ENCODE measurements at regions not wholly inside any gene's neighbourhood (a gene's known extent, or its start where the extent isn't known, plus 50 kb on each side); places are given as distances from the start of the nearest gene placed in this dataset.
"Not testable (repeated sequence)": the region's sequence is repeated elsewhere in the genome, so short reads cannot be mapped to it uniquely, and the experiment has no call there.

- DNase-seq = not testable (repeated sequence)
Observed at GRCh38 chr7:153410997-153411642, 641.1 kb upstream of the DPP6 start.

- not testable (repeated sequence) for DNase-seq
Observed at GRCh38 chr7:153412114-153412823, 639.9 kb upstream of the DPP6 start.

GRCh38 chr7:153412824-153413198, 639.4 kb upstream of the DPP6 start:
- not testable (repeated sequence) for DNase-seq

- no peak for DNase-seq
Observed at GRCh38 chr7:153413199-153413539, 639.0 kb upstream of the DPP6 start.

GRCh38 chr7:153413540-153414287, 638.5 kb upstream of the DPP6 start:
- no peak for DNase-seq

GRCh38 chr7:153414288-153414629, 637.9 kb upstream of the DPP6 start:
- no peak for DNase-seq

GRCh38 chr7:153415632-153416031, 636.6 kb upstream of the DPP6 start:
- no peak for DNase-seq

GRCh38 chr7:153422291-153423209, 629.6 kb upstream of the DPP6 start:
- no peak for DNase-seq

GRCh38 chr7:153423210-153423590, 629.0 kb upstream of the DPP6 start:
- DNase-seq = no peak

GRCh38 chr7:153430931-153431330, 621.3 kb upstream of the DPP6 start:
- DNase-seq = no peak

GRCh38 chr7:153432063-153432462, 620.1 kb upstream of the DPP6 start:
- no peak for DNase-seq

GRCh38 chr7:153433223-153433622, 619.0 kb upstream of the DPP6 start:
- DNase-seq = peak; percentile 5

- DNase-seq = no peak
Observed at GRCh38 chr7:153440715-153441114, 611.5 kb upstream of the DPP6 start.

GRCh38 chr7:153443032-153443701, 609.0 kb upstream of the DPP6 start:
- DNase-seq = no peak

- no peak for DNase-seq
Observed at GRCh38 chr7:153444641-153445040, 607.6 kb upstream of the DPP6 start.

- DNase-seq = no peak
Observed at GRCh38 chr7:153445641-153446040, 606.6 kb upstream of the DPP6 start.

- no peak for DNase-seq
Observed at GRCh38 chr7:153446490-153446889, 605.7 kb upstream of the DPP6 start.

- no peak for DNase-seq
Observed at GRCh38 chr7:153447011-153447410, 605.2 kb upstream of the DPP6 start.

- DNase-seq = no peak
Observed at GRCh38 chr7:153452661-153453060, 599.5 kb upstream of the DPP6 start.

- no peak for DNase-seq
Observed at GRCh38 chr7:153454306-153454705, 597.9 kb upstream of the DPP6 start.

GRCh38 chr7:153457746-153458145, 594.5 kb upstream of the DPP6 start:
- no peak for DNase-seq

GRCh38 chr7:153470004-153470671, 582.1 kb upstream of the DPP6 start:
- DNase-seq = no peak

All from NCI-H82 (cell line).